ENCODE measurements at regions not wholly inside any gene's neighbourhood (a gene's known extent, or its start where the extent isn't known, plus 50 kb on each side); places are given as distances from the start of the nearest gene placed in this dataset.

GRCh38 chrX:99703473-99703872 is 706.6 kb downstream of the PCDH19 start:
- TF ChIP-seq CEBPB (IDR thresholded peaks at IDR 0.05; ENCODE audit: low read depth, low read length) (no peak), ASH2L (IDR thresholded peaks at IDR 0.05; ENCODE audit: low read length) (no peak), EP300 (IDR thresholded peaks at IDR 0.05; ENCODE audit: borderline replicate concordance in 1 of 2, low read depth in 2 of 2, low read length in 2 of 2) (no peak), TCF12 (IDR thresholded peaks at IDR 0.05; ENCODE audit: low read depth, low read length) (no peak), EZH2 (IDR thresholded peaks at IDR 0.05; ENCODE audit: low read depth, low read length, severe bottlenecking) (no peak), SRF (IDR thresholded peaks at IDR 0.05; ENCODE audit: low read depth, low read length) (no peak)
- TF ChIP-seq, protein P1, sequence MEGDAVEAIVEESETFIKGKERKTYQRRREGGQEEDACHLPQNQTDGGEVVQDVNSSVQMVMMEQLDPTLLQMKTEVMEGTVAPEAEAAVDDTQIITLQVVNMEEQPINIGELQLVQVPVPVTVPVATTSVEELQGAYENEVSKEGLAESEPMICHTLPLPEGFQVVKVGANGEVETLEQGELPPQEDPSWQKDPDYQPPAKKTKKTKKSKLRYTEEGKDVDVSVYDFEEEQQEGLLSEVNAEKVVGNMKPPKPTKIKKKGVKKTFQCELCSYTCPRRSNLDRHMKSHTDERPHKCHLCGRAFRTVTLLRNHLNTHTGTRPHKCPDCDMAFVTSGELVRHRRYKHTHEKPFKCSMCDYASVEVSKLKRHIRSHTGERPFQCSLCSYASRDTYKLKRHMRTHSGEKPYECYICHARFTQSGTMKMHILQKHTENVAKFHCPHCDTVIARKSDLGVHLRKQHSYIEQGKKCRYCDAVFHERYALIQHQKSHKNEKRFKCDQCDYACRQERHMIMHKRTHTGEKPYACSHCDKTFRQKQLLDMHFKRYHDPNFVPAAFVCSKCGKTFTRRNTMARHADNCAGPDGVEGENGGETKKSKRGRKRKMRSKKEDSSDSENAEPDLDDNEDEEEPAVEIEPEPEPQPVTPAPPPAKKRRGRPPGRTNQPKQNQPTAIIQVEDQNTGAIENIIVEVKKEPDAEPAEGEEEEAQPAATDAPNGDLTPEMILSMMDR (IDR thresholded peaks at IDR 0.05; ENCODE audit: control extremely low read depth in 1 of 3, insufficient read depth in 1 of 3, low read depth in 1 of 3, low read length in 3 of 3), result no peak

Measured in H1 (cell line).